K562 (cell line): ENCODE measurements at regions not wholly inside any gene's neighbourhood (a gene's known extent, or its start where the extent isn't known, plus 50 kb on each side); places are given as distances from the start of the nearest gene placed in this dataset.

Source experiments
- ATAC-seq: fragments of 200-7000 bp; cut with Tn5 transposase; 3 replicates; pipeline ENCODE4 v1.9.1; 2020; ENCODE audit warnings: moderate library complexity
- BruUV-seq: library from RNA; stranded (reverse); fragments of 400-500 nt; replicated peaks from 2 replicates; lab custom pipeline; 2021; lab: Mats Ljungman, UMichigan
- CTCF ChIA-PET: fragments of 300-600 bp; formaldehyde crosslinking; extraction: SDS; loops from one replicate; lab custom pipeline; 2021; ENCODE audit warnings: low intra/inter-chr PET ratio; lab: Yijun Ruan, JAX
- POLR2A ChIA-PET: fragments of 300-600, 350-650 bp; sonication (Branson Sonifier 250); formaldehyde crosslinking; extraction: SDS; loops from one replicate; lab custom pipeline; 2021; ENCODE audit warnings: antibody characterized with exemption, inconsistent platforms; lab: Yijun Ruan, JAX
- DNase-seq, 4 experiments: peaks; one replicate each; pipeline versions ENCODE4 v3.0.0 to v3.0.0-alpha.2; 2011 to 2018; ENCODE audit warnings: low spot score in 3 of 4, mixed read lengths in 3 of 4; ENCODE audit errors: extremely low read depth in 1 of 4
- FAIRE-seq: peaks from 2 replicates; lab custom pipeline; 2011; peaks lifted over from hg19 to GRCh38; lab: Jason Lieb, UNC
- H2AFZ ChIP-seq: 2 replicates; pipeline ENCODE4 v1.6.0; 2011; ENCODE audit warnings: low read depth, low read length, control low read depth, inconsistent platforms
- H3K27ac ChIP-seq: fragments of 200-600 bp; 3 replicates; pipeline ENCODE4 v1.8.0; 2011; ENCODE audit warnings: low read depth, mild to moderate bottlenecking, control low read depth, inconsistent platforms, low read length, moderate library complexity, mixed read lengths; ENCODE audit errors: extremely low read depth
- H3K27me3 ChIP-seq, 2 experiments: fragments of 300-600 bp in 1 of 2; 2 replicates in 1 of 2; 3 replicates in 1 of 2; pipeline versions ENCODE4 v1.6.0 to v1.8.0; 2011; ENCODE audit warnings: inconsistent platforms in 2 of 2, low read length in 2 of 2, mild to moderate bottlenecking in 1 of 2, mixed read lengths in 1 of 2, moderate library complexity in 1 of 2; ENCODE audit not compliant: control insufficient read depth in 2 of 2, insufficient read depth in 2 of 2
- H3K36me3 ChIP-seq: fragments of 300-600 bp; 3 replicates; pipeline ENCODE4 v1.8.0; 2011; ENCODE audit warnings: mild to moderate bottlenecking, low read length, inconsistent platforms; ENCODE audit not compliant: control insufficient read depth, insufficient read depth
- H3K4me1 ChIP-seq, 2 experiments: fragments of 200-600 bp in 1 of 2; replicated peaks in 1 of 2; 2 replicates in 1 of 2; 3 replicates in 1 of 2; pipeline versions ENCODE4 v1.5.1 to v1.8.0; 2011; ENCODE audit warnings: inconsistent platforms in 2 of 2, low read length in 2 of 2, mild to moderate bottlenecking in 1 of 2, mixed read lengths in 1 of 2, moderate library complexity in 1 of 2; ENCODE audit not compliant: control insufficient read depth in 2 of 2, insufficient read depth in 2 of 2
- H3K4me2 ChIP-seq: 2 replicates; pipeline ENCODE4 v1.6.1; 2011; ENCODE audit warnings: low read length, control low read depth, inconsistent platforms, mixed read lengths; ENCODE audit not compliant: insufficient read depth
- H3K4me3 ChIP-seq: fragments of 200-600 bp; sonication (generic), shearing (Covaris generic); 2 replicates; pipeline ENCODE4 v1.5.1; 2016; ENCODE audit warnings: control low read depth, inconsistent platforms
- H3K79me2 ChIP-seq: fragments of 200-600 bp; 3 replicates; pipeline ENCODE4 v1.8.0; 2011; ENCODE audit warnings: low read length, inconsistent platforms; ENCODE audit not compliant: control insufficient read depth, insufficient read depth
- H3K9ac ChIP-seq, 2 experiments: 2 replicates each; pipeline versions ENCODE4 v1.6.0 to v1.6.1; 2011; ENCODE audit warnings: low read depth in 2 of 2, low read length in 2 of 2, control low read depth in 1 of 2, inconsistent platforms in 1 of 2, mild to moderate bottlenecking in 1 of 2, mixed read lengths in 1 of 2; ENCODE audit not compliant: insufficient read depth in 1 of 2
- H3K9me1 ChIP-seq: one replicate; pipeline ENCODE4 v1.6.0; 2011; ENCODE audit warnings: inconsistent platforms, mild to moderate bottlenecking, low read length, moderate library complexity; ENCODE audit not compliant: control insufficient read depth, insufficient read depth
- H3K9me3 ChIP-seq: replicated peaks from 2 replicates; pipeline ENCODE4 v1.5.1; 2011; ENCODE audit warnings: low read depth, low read length, inconsistent platforms; ENCODE audit not compliant: control insufficient read depth, insufficient read depth
- H4K20me1 ChIP-seq: replicated peaks from 2 replicates; pipeline ENCODE4 v1.6.1; 2011; ENCODE audit warnings: low read length, inconsistent platforms, mixed read lengths; ENCODE audit not compliant: control insufficient read depth, insufficient read depth
- BRD9 ChIP-seq: fragments of 450-650 bp; IDR thresholded peaks from 2 replicates; pipeline ENCODE4 v1.6.1; 2018; ENCODE audit warnings: low read depth; ENCODE audit not compliant: partially characterized antibody
- CEBPG ChIP-seq, 3 experiments: fragments of 200-800 bp in 1 of 3; sonication (Bioruptor generic) in 1 of 3; sonication (generic) in 1 of 3; formaldehyde crosslinking in 1 of 3; IDR thresholded peaks in 2 of 3; conservative IDR thresholded peaks in 1 of 3; 2 replicates each; pipeline versions ENCODE4 v1.6.1 to v1.8.0; 2016 to 2022; ENCODE audit warnings: missing compliant biosample characterization in 2 of 3, missing genetic modification characterization in 2 of 3, mild to moderate bottlenecking in 1 of 3, missing genetic modification reagents in 1 of 3
- EZH2 ChIP-seq: IDR thresholded peaks from 2 replicates; pipeline ENCODE4 v1.6.1; 2012; ENCODE audit warnings: low read depth, mild to moderate bottlenecking, inconsistent platforms, low read length, borderline replicate concordance
- MAZ ChIP-seq, 2 experiments: fragments of 450-650 bp in 1 of 2; sonication (generic) in 1 of 2; formaldehyde crosslinking; IDR thresholded peaks in 1 of 2; conservative IDR thresholded peaks in 1 of 2; 2 replicates each; pipeline versions ENCODE4 v1.4.0 to v1.5.0; 2020; ENCODE audit warnings: mild to moderate bottlenecking in 1 of 2, missing genetic modification reagents in 1 of 2
- PHF21A ChIP-seq: fragments of 450-650 bp; IDR thresholded peaks from 2 replicates; pipeline ENCODE4 v1.6.1; 2017; ENCODE audit warnings: low read depth, borderline replicate concordance
- PML ChIP-seq: IDR thresholded peaks from 2 replicates; pipeline ENCODE4 v1.6.1; 2012; ENCODE audit warnings: low read length, inconsistent platforms
- SREBF1 ChIP-seq: fragments of 150-350 bp; IDR thresholded peaks from 2 replicates; pipeline ENCODE4 v1.6.1; 2014; ENCODE audit warnings: antibody characterized with exemption, low read depth, low read length, borderline replicate concordance
- ZKSCAN1 ChIP-seq: fragments of 150-350 bp; IDR thresholded peaks from 2 replicates; pipeline ENCODE4 v1.6.1; 2016; ENCODE audit warnings: low read depth, low read length
- ZNF282 ChIP-seq: sonication (generic); formaldehyde crosslinking; IDR thresholded peaks from 2 replicates; pipeline ENCODE4 v1.8.1; 2023; ENCODE audit warnings: missing genetic modification reagents
- WGBS: fragments of 100-300 bp; shearing (Covaris generic); methylation state at CpG from one replicate; pipeline ENCODE4 v1.1.6; 2016; ENCODE audit warnings: low coverage, mixed read lengths; ENCODE audit not compliant: insufficient coverage; ENCODE audit errors: missing lambda C conversion rate; 5-methylcytosine and 5-hydroxymethylcytosine counted together
- in situ Hi-C: fragments of 300-500 bp; cut with MboI; formaldehyde crosslinking; loops from 4 replicates; pipeline ENCODE4 v1.15.0; 2018; ENCODE audit warnings: inconsistent platforms, mixed read lengths
- intact Hi-C: fragments of 100-400 bp; cut with micrococcal nuclease; formaldehyde crosslinking; loops from 2 replicates; pipeline ENCODE4 v1.14.2; 2022
- TF ChIP-seq, protein P1 (sequence below): fragments of 250-450 bp; sonication (Bioruptor Pico); IDR thresholded peaks from 2 replicates; pipeline ENCODE4 v1.4.0; 2020; ENCODE audit warnings: mild to moderate bottlenecking, moderate library complexity
- TF ChIP-seq, protein P2 (sequence below): sonication (generic); formaldehyde crosslinking; IDR thresholded peaks from 2 replicates; pipeline ENCODE4 v1.8.1; 2023; ENCODE audit warnings: mild to moderate bottlenecking, missing genetic modification reagents
- TF ChIP-seq, protein P3 (sequence below): sonication (generic); formaldehyde crosslinking; IDR thresholded peaks from 2 replicates; pipeline ENCODE4 v1.9.0; 2022; ENCODE audit warnings: mild to moderate bottlenecking, missing genetic modification reagents

- TF ChIP-seq EZH2 (no peak), ZNF282 (no peak), PHF21A (no peak), ZKSCAN1 (no peak), CEBPG (CRISPR knock-in tag; IDR thresholded peaks at IDR 0.05) (no peak), CEBPG (tag; conservative IDR thresholded peaks at IDR 0.05 in 1 of 2, IDR thresholded peaks at IDR 0.05 in 1 of 2) (no peak), SREBF1 (no peak)
- TF ChIP-seq, protein P1, sequence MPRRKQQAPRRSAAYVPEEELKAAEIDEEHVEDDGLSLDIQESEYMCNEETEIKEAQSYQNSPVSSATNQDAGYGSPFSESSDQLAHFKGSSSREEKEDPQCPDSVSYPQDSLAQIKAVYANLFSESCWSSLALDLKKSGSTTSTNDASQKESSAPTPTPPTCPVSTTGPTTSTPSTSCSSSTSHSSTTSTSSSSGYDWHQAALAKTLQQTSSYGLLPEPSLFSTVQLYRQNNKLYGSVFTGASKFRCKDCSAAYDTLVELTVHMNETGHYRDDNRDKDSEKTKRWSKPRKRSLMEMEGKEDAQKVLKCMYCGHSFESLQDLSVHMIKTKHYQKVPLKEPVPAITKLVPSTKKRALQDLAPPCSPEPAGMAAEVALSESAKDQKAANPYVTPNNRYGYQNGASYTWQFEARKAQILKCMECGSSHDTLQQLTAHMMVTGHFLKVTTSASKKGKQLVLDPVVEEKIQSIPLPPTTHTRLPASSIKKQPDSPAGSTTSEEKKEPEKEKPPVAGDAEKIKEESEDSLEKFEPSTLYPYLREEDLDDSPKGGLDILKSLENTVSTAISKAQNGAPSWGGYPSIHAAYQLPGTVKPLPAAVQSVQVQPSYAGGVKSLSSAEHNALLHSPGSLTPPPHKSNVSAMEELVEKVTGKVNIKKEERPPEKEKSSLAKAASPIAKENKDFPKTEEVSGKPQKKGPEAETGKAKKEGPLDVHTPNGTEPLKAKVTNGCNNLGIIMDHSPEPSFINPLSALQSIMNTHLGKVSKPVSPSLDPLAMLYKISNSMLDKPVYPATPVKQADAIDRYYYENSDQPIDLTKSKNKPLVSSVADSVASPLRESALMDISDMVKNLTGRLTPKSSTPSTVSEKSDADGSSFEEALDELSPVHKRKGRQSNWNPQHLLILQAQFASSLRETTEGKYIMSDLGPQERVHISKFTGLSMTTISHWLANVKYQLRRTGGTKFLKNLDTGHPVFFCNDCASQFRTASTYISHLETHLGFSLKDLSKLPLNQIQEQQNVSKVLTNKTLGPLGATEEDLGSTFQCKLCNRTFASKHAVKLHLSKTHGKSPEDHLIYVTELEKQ (CRISPR knock-in tag) = no peak
Measured at GRCh38 chr10:121059351-121059750, 208.2 kb downstream of the WDR11 start (continued).

- TF ChIP-seq BRD9 (no peak), PML (no peak), MAZ (CRISPR knock-in tag; conservative IDR thresholded peaks at IDR 0.05 in 1 of 2, IDR thresholded peaks at IDR 0.05 in 1 of 2) (no peak)
- TF ChIP-seq, protein P2, sequence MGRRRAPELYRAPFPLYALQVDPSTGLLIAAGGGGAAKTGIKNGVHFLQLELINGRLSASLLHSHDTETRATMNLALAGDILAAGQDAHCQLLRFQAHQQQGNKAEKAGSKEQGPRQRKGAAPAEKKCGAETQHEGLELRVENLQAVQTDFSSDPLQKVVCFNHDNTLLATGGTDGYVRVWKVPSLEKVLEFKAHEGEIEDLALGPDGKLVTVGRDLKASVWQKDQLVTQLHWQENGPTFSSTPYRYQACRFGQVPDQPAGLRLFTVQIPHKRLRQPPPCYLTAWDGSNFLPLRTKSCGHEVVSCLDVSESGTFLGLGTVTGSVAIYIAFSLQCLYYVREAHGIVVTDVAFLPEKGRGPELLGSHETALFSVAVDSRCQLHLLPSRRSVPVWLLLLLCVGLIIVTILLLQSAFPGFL (CRISPR knock-in tag) = no peak
- TF ChIP-seq, protein P3, sequence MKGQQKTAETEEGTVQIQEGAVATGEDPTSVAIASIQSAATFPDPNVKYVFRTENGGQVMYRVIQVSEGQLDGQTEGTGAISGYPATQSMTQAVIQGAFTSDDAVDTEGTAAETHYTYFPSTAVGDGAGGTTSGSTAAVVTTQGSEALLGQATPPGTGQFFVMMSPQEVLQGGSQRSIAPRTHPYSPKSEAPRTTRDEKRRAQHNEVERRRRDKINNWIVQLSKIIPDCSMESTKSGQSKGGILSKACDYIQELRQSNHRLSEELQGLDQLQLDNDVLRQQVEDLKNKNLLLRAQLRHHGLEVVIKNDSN (CRISPR knock-in tag) = no peak
- no TSS peak for BruUV-seq
- in situ Hi-C loops (no loop called here), intact Hi-C loops (no loop called here)
- FAIRE-seq = no peak
- H3K4me1 ChIP-seq = no peaks in the 10 kb centered on the region
- H3K9ac ChIP-seq = no peak overlapping the region
- WGBS = 0% methylated on average over 3 of the region's 3 CpGs
- H4K20me1 ChIP-seq = no peaks in the 10 kb centered on the region
- H3K9me3 ChIP-seq = no peaks in the 10 kb centered on the region
- no peak overlapping the region for H3K4me2 ChIP-seq
- no peak overlapping the region for H3K27ac ChIP-seq
- no peak for DNase-seq
- no peaks in the 10 kb centered on the region for H3K9me1 ChIP-seq
- ChIA-PET CTCF (no interaction called here), POLR2A (no interaction called here)
- H3K36me3 ChIP-seq = no peaks in the 10 kb centered on the region
- ATAC-seq = no peak
- no peaks in the 10 kb centered on the region for H3K79me2 ChIP-seq
- H3K27me3 ChIP-seq = no peaks in the 10 kb centered on the region
- H3K4me3 ChIP-seq = no peak overlapping the region
- H2AFZ ChIP-seq = no peak overlapping the region
Measured at GRCh38 chr10:121062115-121062514, 211.0 kb downstream of the WDR11 start.
